ENCODE measurements at regions not wholly inside any gene's neighbourhood (a gene's known extent, or its start where the extent isn't known, plus 50 kb on each side); places are given as distances from the start of the nearest gene placed in this dataset.

- no peak for TF ChIP-seq CTCF (IDR thresholded peaks at IDR 0.05; ENCODE audit: low read depth, low read length, missing control alignments)
- H3K4me3 ChIP-seq (ENCODE audit: low read depth, low read length), result no peak overlapping the region
- DNase-seq (ENCODE audit: low read depth), result no peak
Measured at GRCh38 chr10:4443419-4443818, 382.6 kb upstream of the AKR1E2 start.

DNA sequence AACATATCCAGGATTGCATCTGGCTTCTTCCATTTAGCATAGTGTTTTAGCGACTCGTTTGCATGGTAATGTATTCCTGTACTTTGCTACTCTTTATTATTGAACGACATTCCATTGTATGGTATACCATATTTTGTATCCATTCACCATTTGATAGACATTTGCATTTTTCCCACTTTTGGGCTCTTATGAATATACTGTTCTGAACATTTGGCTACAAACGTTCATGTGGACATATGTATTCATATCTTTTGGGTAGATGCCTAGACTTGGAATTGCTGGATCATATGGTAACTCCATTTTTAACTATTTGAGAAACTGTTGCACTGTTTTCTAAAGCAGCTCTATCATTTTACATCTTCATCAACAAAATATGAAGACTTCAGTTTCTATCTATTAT, 383.7 kb upstream of the AKR1E2 start:
- DNase-seq (ENCODE audit: low read depth), result no peak
- TF ChIP-seq CTCF (IDR thresholded peaks at IDR 0.05; ENCODE audit: low read depth, low read length, missing control alignments), result no peak
- no peak overlapping the region for H3K4me3 ChIP-seq (ENCODE audit: low read depth, low read length)

DNA sequence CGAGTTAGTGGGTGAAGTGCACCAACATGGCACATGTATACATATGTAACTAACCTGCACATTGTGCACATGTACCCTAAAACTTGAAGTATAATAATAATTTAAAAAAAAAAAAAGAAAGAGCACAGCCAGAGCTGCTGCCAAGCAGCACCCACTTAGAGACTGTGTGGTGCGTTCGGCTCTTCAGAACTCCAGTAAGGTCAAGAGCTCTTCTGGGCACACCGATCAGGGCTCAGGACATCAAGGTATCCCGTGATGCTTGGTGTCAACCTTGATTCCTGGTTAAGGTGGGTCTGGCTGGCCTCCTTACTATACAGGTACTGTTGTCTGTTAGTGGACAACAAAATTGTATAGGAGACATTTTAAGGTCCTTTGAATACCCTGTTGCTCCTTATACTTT, 385.7 kb upstream of the AKR1E2 start:
- H3K4me3 ChIP-seq (ENCODE audit: low read depth, low read length), result no peak overlapping the region
- no peak for TF ChIP-seq CTCF (IDR thresholded peaks at IDR 0.05; ENCODE audit: low read depth, low read length, missing control alignments)
- no peak for DNase-seq (ENCODE audit: low read depth)

DNA sequence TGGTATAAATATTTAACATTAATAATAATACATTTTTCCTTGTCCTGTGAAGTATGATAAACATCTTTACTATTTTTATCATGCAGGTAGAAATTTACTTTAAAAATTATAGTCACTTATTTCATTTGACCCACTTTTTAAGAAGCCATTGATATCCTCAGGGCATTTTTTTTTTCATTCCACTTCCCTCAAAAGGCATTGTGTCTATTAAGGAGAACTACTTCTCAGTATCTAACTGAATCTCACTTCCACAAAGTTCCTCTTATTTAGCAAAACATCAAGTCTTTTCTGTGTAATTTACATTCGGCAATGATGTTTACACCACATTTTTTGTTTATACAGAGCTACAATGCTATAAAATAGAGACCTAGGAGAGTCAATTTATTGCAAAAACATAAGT, 388.2 kb upstream of the AKR1E2 start:
- DNase-seq (ENCODE audit: low read depth), result no peak
- H3K4me3 ChIP-seq (ENCODE audit: low read depth, low read length), result no peak overlapping the region
- TF ChIP-seq CTCF (IDR thresholded peaks at IDR 0.05; ENCODE audit: low read depth, low read length, missing control alignments), result no peak

GRCh38 chr10:4437061-4437460, 388.9 kb upstream of the AKR1E2 start:
- no peak overlapping the region for H3K4me3 ChIP-seq (ENCODE audit: low read depth, low read length)
- TF ChIP-seq CTCF (IDR thresholded peaks at IDR 0.05; ENCODE audit: low read depth, low read length, missing control alignments), result no peak
- no peak for DNase-seq (ENCODE audit: low read depth)

- TF ChIP-seq CTCF (IDR thresholded peaks at IDR 0.05; ENCODE audit: low read depth, low read length, missing control alignments), result no peak
- DNase-seq (ENCODE audit: low read depth), result no peak
- no peak overlapping the region for H3K4me3 ChIP-seq (ENCODE audit: low read depth, low read length)
Measured at GRCh38 chr10:4436103-4436502, 389.9 kb upstream of the AKR1E2 start.

DNA sequence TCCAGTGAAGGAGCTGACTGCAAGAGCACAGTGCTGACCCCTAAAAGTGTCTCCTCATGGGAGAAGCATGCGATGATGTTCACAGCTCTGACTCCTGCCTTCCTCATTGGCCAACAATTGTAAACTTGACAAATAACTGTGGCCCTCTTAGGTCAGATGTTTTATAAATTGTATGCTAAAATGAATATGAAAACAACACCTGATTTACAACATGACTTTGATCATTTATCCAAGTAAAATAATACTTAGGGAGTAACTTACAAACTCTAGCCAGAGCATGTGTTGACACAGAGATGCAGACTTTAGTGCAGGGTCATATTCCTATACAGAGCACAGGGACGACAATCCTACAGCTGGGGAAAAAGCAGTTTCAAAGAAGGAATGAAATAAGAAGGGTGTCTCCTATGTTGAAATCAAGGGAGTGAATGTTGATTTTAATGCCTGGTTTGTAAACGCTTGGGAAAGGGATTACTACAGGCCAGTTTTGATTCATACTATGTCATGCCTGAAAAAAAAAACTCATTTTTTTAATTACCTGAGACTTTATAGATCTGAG, 391.4 kb upstream of the AKR1E2 start:
- TF ChIP-seq CTCF (IDR thresholded peaks at IDR 0.05; ENCODE audit: low read depth, low read length, missing control alignments), result no peak
- no peak for DNase-seq (ENCODE audit: low read depth)
- no peak overlapping the region for H3K4me3 ChIP-seq (ENCODE audit: low read depth, low read length)

Measured in GM12864 (cell line).